AG10803 (cell line): ENCODE measurements at regions not wholly inside any gene's neighbourhood (a gene's known extent, or its start where the extent isn't known, plus 50 kb on each side); places are given as distances from the start of the nearest gene placed in this dataset.

Source experiments
- DNase-seq: peaks from one replicate; pipeline ENCODE4 v3.0.0; 2010; ENCODE audit warnings: low read depth
- H3K4me3 ChIP-seq: 2 replicates; pipeline ENCODE4 v1.5.1; 2011; ENCODE audit warnings: mild to moderate bottlenecking, low read length, control low read depth
- TF ChIP-seq, protein P1 (sequence below): conservative IDR thresholded peaks from 2 replicates; pipeline ENCODE4 v1.5.1; 2011; ENCODE audit warnings: mild to moderate bottlenecking, low read length, control low read depth, inconsistent platforms

DNA sequence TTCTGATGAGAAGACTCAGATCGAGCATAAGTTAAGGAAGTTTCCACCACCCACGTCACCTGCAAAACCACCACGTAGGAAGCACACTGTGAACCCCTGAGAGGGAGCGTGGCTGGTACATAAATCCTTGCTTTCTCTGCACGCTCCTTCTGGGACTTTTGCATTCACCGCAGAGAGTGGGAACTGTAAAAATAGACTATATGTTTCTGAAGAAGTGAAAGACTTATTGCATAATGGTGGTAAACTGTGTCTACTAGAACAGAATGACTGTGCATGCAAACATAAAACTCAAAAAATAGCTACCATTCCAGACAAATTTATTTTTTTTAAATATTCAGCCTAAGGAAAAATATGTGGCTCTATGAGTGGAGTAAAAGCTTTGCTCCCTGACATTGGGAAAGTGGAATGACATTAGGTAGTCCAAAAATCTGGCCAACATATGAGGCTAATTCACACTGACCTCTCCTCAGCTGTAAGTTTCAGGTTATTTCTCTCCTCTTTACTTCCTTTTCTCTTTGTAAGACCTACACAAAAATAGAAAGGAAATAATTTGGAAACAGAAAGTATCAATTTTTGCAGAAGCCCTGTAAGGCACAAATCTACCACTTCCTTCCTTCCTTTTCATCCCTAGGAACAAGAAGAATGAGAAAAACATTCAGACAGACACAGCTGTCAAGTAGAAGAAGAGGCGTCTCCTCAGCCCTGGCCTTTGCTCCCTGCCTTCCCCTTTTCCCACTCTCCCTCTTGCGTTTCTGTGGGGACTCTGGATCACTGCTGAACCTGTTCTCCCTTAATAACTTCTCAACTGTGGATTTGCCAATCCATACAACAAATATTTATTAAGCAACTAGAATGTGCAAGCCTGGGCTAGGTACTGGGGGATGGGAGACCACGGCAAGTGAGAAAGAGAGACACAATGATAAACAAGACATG, 264.3 kb upstream of the FOXN3 start:
- no peak for DNase-seq
- no peak overlapping the region for H3K4me3 ChIP-seq
- TF ChIP-seq, protein P1, sequence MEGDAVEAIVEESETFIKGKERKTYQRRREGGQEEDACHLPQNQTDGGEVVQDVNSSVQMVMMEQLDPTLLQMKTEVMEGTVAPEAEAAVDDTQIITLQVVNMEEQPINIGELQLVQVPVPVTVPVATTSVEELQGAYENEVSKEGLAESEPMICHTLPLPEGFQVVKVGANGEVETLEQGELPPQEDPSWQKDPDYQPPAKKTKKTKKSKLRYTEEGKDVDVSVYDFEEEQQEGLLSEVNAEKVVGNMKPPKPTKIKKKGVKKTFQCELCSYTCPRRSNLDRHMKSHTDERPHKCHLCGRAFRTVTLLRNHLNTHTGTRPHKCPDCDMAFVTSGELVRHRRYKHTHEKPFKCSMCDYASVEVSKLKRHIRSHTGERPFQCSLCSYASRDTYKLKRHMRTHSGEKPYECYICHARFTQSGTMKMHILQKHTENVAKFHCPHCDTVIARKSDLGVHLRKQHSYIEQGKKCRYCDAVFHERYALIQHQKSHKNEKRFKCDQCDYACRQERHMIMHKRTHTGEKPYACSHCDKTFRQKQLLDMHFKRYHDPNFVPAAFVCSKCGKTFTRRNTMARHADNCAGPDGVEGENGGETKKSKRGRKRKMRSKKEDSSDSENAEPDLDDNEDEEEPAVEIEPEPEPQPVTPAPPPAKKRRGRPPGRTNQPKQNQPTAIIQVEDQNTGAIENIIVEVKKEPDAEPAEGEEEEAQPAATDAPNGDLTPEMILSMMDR: no peak

DNA sequence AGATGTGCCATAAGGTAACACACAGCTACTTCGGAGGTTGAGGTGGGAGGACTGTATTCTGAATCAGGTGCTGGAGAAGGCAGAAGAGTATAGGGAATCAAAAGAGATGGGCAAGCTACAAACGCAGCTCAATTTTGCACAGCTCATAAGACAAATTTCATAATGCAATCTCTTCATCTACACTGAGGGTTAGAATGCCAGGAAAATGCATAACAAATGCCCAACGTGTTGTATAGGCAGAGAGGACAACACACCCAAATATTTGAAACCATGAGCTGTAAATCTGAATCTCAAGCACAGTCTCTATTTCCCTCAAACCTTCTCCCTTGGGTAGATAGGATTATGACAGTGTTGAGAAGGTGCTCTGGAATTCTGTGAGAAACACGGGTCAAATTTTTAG, 263.1 kb upstream of the FOXN3 start:
- DNase-seq: no peak
- TF ChIP-seq, protein P1: no peak
- no peak overlapping the region for H3K4me3 ChIP-seq

DNA sequence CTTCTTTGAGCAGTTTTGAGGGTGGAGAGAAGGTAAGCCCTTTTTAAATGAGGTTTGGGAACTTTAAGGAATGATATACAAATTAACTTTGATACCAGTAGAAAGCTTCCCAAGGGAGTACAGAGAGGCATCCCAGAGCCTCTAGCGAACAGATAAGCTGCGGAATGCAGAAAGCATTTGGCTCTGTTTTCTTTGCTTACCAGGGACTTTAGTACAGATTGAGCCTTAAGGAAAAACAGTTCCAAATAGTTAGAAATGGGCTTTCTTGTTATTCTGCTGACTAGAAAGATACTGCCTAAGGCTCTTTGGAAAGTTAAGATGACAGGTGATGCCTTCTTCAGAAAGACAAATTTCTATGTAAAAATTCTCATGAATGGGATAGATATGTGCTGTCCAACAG, 261.7 kb upstream of the FOXN3 start:
- DNase-seq: no peak
- TF ChIP-seq, protein P1: no peak
- H3K4me3 ChIP-seq: no peak overlapping the region

DNA sequence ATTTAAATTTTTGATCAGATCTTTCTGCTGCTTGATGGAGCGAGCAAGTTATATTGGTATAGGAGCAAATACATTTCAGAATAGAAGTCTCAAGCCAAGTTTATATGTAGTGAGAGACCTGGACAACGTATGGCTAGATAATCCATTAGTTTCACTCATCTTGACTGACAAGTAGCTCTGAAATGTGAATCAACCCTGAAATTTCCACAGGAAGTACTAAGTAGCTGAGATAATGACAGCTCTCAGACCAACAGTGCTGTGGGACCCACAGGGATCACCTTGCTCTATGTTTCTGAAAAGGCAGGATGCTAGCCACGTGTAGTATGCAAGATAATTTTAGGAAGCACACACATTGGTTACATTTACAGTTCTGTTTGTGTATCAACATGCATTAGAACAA, 258.6 kb upstream of the FOXN3 start:
- no peak overlapping the region for H3K4me3 ChIP-seq

GRCh38 chr14:89674936-89675335, 257.9 kb upstream of the FOXN3 start:
- H3K4me3 ChIP-seq: no peak overlapping the region
- TF ChIP-seq, protein P1: no peak
- DNase-seq: peak; percentile 36

More for the DNA sequence above, 258.6 kb upstream of the FOXN3 start:
- TF ChIP-seq, protein P1: no peak
- no peak for DNase-seq

- TF ChIP-seq, protein P1: no peak
- no peak overlapping the region for H3K4me3 ChIP-seq
- no peak for DNase-seq
Observed at GRCh38 chr14:89674240-89674639, 257.2 kb upstream of the FOXN3 start.
